ENCODE measurements at regions not wholly inside any gene's neighbourhood (a gene's known extent, or its start where the extent isn't known, plus 50 kb on each side); places are given as distances from the start of the nearest gene placed in this dataset.

GRCh38 chr3:84292128-84292527, 666.7 kb upstream of the CADM2 start:
- Histone ChIP-seq H3K4me3 (ENCODE audit: low read length) (no peak overlapping the region), H3K9me3 (ENCODE audit: control insufficient read depth, low read length) (no peaks in the 10 kb centered on the region), H3K27ac (ENCODE audit: low read depth, low read length) (no peak overlapping the region), H3K4me1 (ENCODE audit: control insufficient read depth, insufficient read depth, low read length) (no peaks in the 10 kb centered on the region), H3K27me3 (ENCODE audit: control insufficient read depth, insufficient read depth, low read length, poor library complexity, severe bottlenecking) (no peaks in the 10 kb centered on the region), H3K36me3 (ENCODE audit: control insufficient read depth, insufficient read depth, low read length) (no peaks in the 10 kb centered on the region), H3K9ac (ENCODE audit: extremely low read depth, low read length, poor library complexity, severe bottlenecking) (no peak overlapping the region)
- WGBS, 2 experiments (ENCODE audit: insufficient coverage in 1 of 2, insufficient read length in 1 of 2), result 67% methylated on average over 1 of the region's 1 CpG; no CpG with 5 or more reads in 1 of the 2 experiments
- no peak overlapping the region for H3K4me3 Mint-ChIP-seq
- TF ChIP-seq CTCF (conservative IDR thresholded peaks at IDR 0.05), result no peak
- H3K4me1 Mint-ChIP-seq, result no peaks in the 10 kb centered on the region
- no peaks in the 10 kb centered on the region for H3K9me3 Mint-ChIP-seq
- no peaks in the 10 kb centered on the region for H3K27me3 Mint-ChIP-seq (ENCODE audit: insufficient read depth)
- no peak for DNase-seq
- no peaks in the 10 kb centered on the region for H3K36me3 Mint-ChIP-seq (ENCODE audit: low read depth)
- H3K27ac Mint-ChIP-seq, result no peak overlapping the region

DNA sequence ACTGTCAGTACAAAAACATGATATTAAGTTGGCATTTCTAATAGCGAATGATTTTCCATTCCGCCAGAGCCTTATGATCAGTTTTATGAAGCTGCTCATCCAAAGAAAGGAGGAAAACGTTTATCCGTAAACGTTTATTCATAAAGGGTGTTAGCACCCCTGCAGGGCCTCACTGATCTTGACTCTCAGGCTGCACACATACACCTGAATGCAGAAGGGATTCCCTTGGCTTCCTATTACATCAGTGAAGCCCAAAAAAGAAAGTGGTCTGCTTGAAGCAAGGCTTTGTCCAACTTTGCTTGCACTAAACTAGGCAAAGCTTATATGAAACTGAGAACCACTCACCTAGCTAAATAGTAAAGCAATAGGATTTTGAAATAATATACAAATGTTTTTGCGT, 659.5 kb upstream of the CADM2 start:
- Mint-ChIP-seq H3K4me1 (no peaks in the 10 kb centered on the region), H3K4me3 (no peak overlapping the region), H3K27ac (no peak overlapping the region), H3K27me3 (ENCODE audit: insufficient read depth) (no peaks in the 10 kb centered on the region), H3K9me3 (no peaks in the 10 kb centered on the region), H3K36me3 (ENCODE audit: low read depth) (no peaks in the 10 kb centered on the region)
- no peak overlapping the region for H3K4me3 ChIP-seq (ENCODE audit: low read length)
- no peak for TF ChIP-seq CTCF (conservative IDR thresholded peaks at IDR 0.05)
- H3K4me1 ChIP-seq (ENCODE audit: control insufficient read depth, insufficient read depth, low read length), result no peaks in the 10 kb centered on the region
- H3K27me3 ChIP-seq (ENCODE audit: control insufficient read depth, insufficient read depth, low read length, poor library complexity, severe bottlenecking), result no peaks in the 10 kb centered on the region
- no peak overlapping the region for H3K9ac ChIP-seq (ENCODE audit: extremely low read depth, low read length, poor library complexity, severe bottlenecking)
- H3K36me3 ChIP-seq (ENCODE audit: control insufficient read depth, insufficient read depth, low read length), result no peaks in the 10 kb centered on the region
- DNase-seq, result no peak
- 77 to 100% methylated on average over 2 to 6 of the region's 6 CpGs for WGBS, 2 experiments (ENCODE audit: insufficient coverage in 1 of 2, insufficient read length in 1 of 2)
- no peak overlapping the region for H3K27ac ChIP-seq (ENCODE audit: low read depth, low read length)
- no peaks in the 10 kb centered on the region for H3K9me3 ChIP-seq (ENCODE audit: control insufficient read depth, low read length)

DNA sequence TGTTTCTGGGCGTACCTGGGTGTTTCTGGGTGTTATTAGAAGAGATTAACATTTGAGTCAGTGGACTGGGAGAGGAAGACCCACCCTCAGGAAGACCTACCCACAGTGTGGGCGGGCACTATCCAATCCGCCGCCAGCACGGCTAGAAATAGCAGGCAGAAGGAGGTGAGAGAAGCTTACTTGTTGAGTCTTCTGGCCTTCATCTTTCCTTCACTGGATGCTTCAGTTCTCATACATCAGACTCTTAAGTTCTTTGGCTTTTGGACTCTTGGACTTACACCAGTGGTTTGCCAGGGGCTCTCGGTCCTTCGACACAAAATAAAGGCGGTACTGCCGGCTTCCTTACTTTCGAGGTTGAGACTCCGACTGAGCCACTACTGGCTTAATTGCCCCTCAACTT, 654.6 kb upstream of the CADM2 start:
- H3K4me3 Mint-ChIP-seq, result no peak overlapping the region
- Histone ChIP-seq H3K4me1 (ENCODE audit: control insufficient read depth, insufficient read depth, low read length) (no peaks in the 10 kb centered on the region), H3K4me3 (ENCODE audit: low read length) (no peak overlapping the region), H3K36me3 (ENCODE audit: control insufficient read depth, insufficient read depth, low read length) (no peaks in the 10 kb centered on the region), H3K27me3 (ENCODE audit: control insufficient read depth, insufficient read depth, low read length, poor library complexity, severe bottlenecking) (no peaks in the 10 kb centered on the region), H3K27ac (ENCODE audit: low read depth, low read length) (no peak overlapping the region), H3K9ac (ENCODE audit: extremely low read depth, low read length, poor library complexity, severe bottlenecking) (no peak overlapping the region), H3K9me3 (ENCODE audit: control insufficient read depth, low read length) (no peaks in the 10 kb centered on the region)
- H3K9me3 Mint-ChIP-seq, result no peaks in the 10 kb centered on the region
- no peaks in the 10 kb centered on the region for H3K36me3 Mint-ChIP-seq (ENCODE audit: low read depth)
- no peak for TF ChIP-seq CTCF (conservative IDR thresholded peaks at IDR 0.05)
- H3K27ac Mint-ChIP-seq, result no peak overlapping the region
- no peak for DNase-seq
- no peaks in the 10 kb centered on the region for H3K27me3 Mint-ChIP-seq (ENCODE audit: insufficient read depth)
- WGBS, 2 experiments (ENCODE audit: insufficient coverage in 1 of 2, insufficient read length in 1 of 2), result 93 to 98% methylated on average over 6 to 11 of the region's 11 CpGs
- H3K4me1 Mint-ChIP-seq, result no peaks in the 10 kb centered on the region
